H1 (cell line): ENCODE measurements at regions not wholly inside any gene's neighbourhood (a gene's known extent, or its start where the extent isn't known, plus 50 kb on each side); places are given as distances from the start of the nearest gene placed in this dataset.

ENCODE experiments used
- CTCF ChIA-PET: fragments of 300-600 bp; sonication (Branson Sonifier 250); formaldehyde crosslinking; loops from one replicate; lab custom pipeline; 2021; ENCODE audit not compliant: partially characterized antibody; lab: Charles Lee
- POLR2A ChIA-PET: fragments of 300-600 bp; sonication (Branson Sonifier 250); formaldehyde crosslinking; loops from one replicate; lab custom pipeline; 2021; ENCODE audit warnings: inconsistent platforms; ENCODE audit not compliant: partially characterized antibody; lab: Charles Lee
- DNase-seq, 2 experiments: peaks; one replicate each; pipeline versions ENCODE4 v3.0.0 to v3.0.0-alpha.2; 2010 to 2022; ENCODE audit warnings: low spot score in 2 of 2, low read depth in 1 of 2, mixed read lengths in 1 of 2
- FAIRE-seq: peaks from 2 replicates; lab custom pipeline; 2011; peaks lifted over from hg19 to GRCh38; lab: Jason Lieb, UNC
- H2AFZ ChIP-seq: 2 replicates; pipeline ENCODE4 v1.8.1; 2012; ENCODE audit warnings: low read length, inconsistent platforms
- H2AK5ac ChIP-seq: 2 replicates; pipeline ENCODE4 v1.6.1; 2013; ENCODE audit warnings: low read depth, low read length
- H2BK120ac ChIP-seq: replicated peaks from 2 replicates; pipeline ENCODE3; 2013; ENCODE audit warnings: low read depth, low read length, inconsistent platforms
- H2BK12ac ChIP-seq: 2 replicates; pipeline ENCODE4 v1.6.1; 2013; ENCODE audit warnings: low read depth, low read length
- H2BK15ac ChIP-seq: 2 replicates; pipeline ENCODE4 v1.6.1; 2013; ENCODE audit warnings: low read length
- H2BK20ac ChIP-seq: 2 replicates; pipeline ENCODE4 v1.6.1; 2013; ENCODE audit warnings: low read length
- H2BK5ac ChIP-seq: 2 replicates; pipeline ENCODE4 v1.6.1; 2013; ENCODE audit warnings: low read depth, low read length
- H3K14ac ChIP-seq: 2 replicates; pipeline ENCODE4 v1.6.1; 2013; ENCODE audit warnings: inconsistent platforms; ENCODE audit not compliant: insufficient read length
- H3K18ac ChIP-seq: 2 replicates; pipeline ENCODE4 v1.6.1; 2013; ENCODE audit warnings: low read length; ENCODE audit errors: extremely low read depth
- H3K23ac ChIP-seq: 2 replicates; pipeline ENCODE4 v1.6.1; 2013; ENCODE audit warnings: inconsistent platforms; ENCODE audit not compliant: insufficient read length
- H3K23me2 ChIP-seq: 2 replicates; pipeline ENCODE4 v1.6.1; 2013; ENCODE audit warnings: low read depth, low read length
- H3K27ac ChIP-seq: 2 replicates; pipeline ENCODE4 v1.6.1; 2011; ENCODE audit warnings: low read depth, low read length, inconsistent platforms
- H3K27me3 ChIP-seq, 4 experiments: replicated peaks in 1 of 4; 1 replicate in 1 of 4; 2 replicates in 3 of 4; pipeline versions ENCODE4 v1.6.1 to v1.8.1; 2011 to 2013; ENCODE audit warnings: low read length in 3 of 4, mild to moderate bottlenecking in 3 of 4, inconsistent platforms in 2 of 4, mixed read lengths in 2 of 4, moderate library complexity in 1 of 4; ENCODE audit not compliant: control insufficient read depth in 3 of 4, insufficient read depth in 3 of 4; ENCODE audit errors: extremely low read depth in 1 of 4
- H3K36me3 ChIP-seq, 4 experiments: 2 replicates each; pipeline versions ENCODE4 v1.6.1 to v1.8.1; 2011 to 2013; ENCODE audit warnings: mild to moderate bottlenecking in 4 of 4, low read length in 3 of 4, moderate library complexity in 2 of 4, control low read depth in 1 of 4, inconsistent platforms in 1 of 4; ENCODE audit not compliant: insufficient read depth in 4 of 4, control insufficient read depth in 2 of 4
- H3K4ac ChIP-seq: replicated peaks from 2 replicates; pipeline ENCODE3; 2013; ENCODE audit warnings: low read length, low read depth, mixed read lengths, inconsistent platforms; ENCODE audit not compliant: insufficient read length
- H3K4me1 ChIP-seq, 4 experiments: replicated peaks in 1 of 4; 1 replicate in 1 of 4; 2 replicates in 3 of 4; pipeline versions ENCODE4 v1.6.1 to v1.8.1; 2011 to 2013; ENCODE audit warnings: low read length in 3 of 4, inconsistent platforms in 2 of 4, mixed read lengths in 1 of 4; ENCODE audit not compliant: insufficient read depth in 4 of 4, control insufficient read depth in 3 of 4
- H3K4me2 ChIP-seq, 2 experiments: 2 replicates each; pipeline versions ENCODE4 v1.6.1 to v1.8.1; 2011 to 2013; ENCODE audit warnings: low read depth in 2 of 2, low read length in 2 of 2, control low read depth in 1 of 2, inconsistent platforms in 1 of 2, mild to moderate bottlenecking in 1 of 2; ENCODE audit not compliant: insufficient read depth in 1 of 2
- H3K4me3 ChIP-seq, 4 experiments: fragments of 200-600, 300-600 bp in 1 of 4; sonication (generic), shearing (Covaris generic), sonication (Bioruptor Twin) in 1 of 4; 2 replicates each; pipeline versions ENCODE4 v1.5.1 to v1.8.1; 2011 to 2016; ENCODE audit warnings: low read length in 4 of 4, low read depth in 3 of 4, control low read depth in 2 of 4, inconsistent platforms in 2 of 4, mild to moderate bottlenecking in 2 of 4, mixed read lengths in 1 of 4, moderate library complexity in 1 of 4; ENCODE audit not compliant: insufficient read depth in 2 of 4; ENCODE audit errors: extremely low read depth in 1 of 4
- H3K56ac ChIP-seq: replicated peaks from 2 replicates; pipeline ENCODE3; 2013; ENCODE audit warnings: low read depth, mild to moderate bottlenecking, mixed read lengths, low read length, inconsistent platforms; ENCODE audit not compliant: insufficient read length
- H3K79me1 ChIP-seq: 2 replicates; pipeline ENCODE4 v1.6.1; 2013; ENCODE audit warnings: low read depth, low read length, control low read depth
- H3K79me2 ChIP-seq, 2 experiments: 2 replicates each; pipeline versions ENCODE4 v1.6.1 to v1.8.1; 2012 to 2013; ENCODE audit warnings: low read length in 2 of 2, mild to moderate bottlenecking in 2 of 2, inconsistent platforms in 1 of 2; ENCODE audit not compliant: insufficient read depth in 2 of 2, control insufficient read depth in 1 of 2
- H3K9ac ChIP-seq, 4 experiments: replicated peaks in 1 of 4; 1 replicate in 1 of 4; 2 replicates in 3 of 4; pipeline versions ENCODE4 v1.6.1 to v1.8.1; 2011 to 2013; ENCODE audit warnings: low read depth in 3 of 4, low read length in 3 of 4, control low read depth in 2 of 4, mild to moderate bottlenecking in 2 of 4, moderate library complexity in 2 of 4, inconsistent platforms in 1 of 4; ENCODE audit errors: extremely low read depth in 1 of 4
- H3K9me3 ChIP-seq, 2 experiments: 2 replicates each; pipeline versions ENCODE4 v1.6.1 to v1.8.1; 2012 to 2013; ENCODE audit warnings: mild to moderate bottlenecking in 2 of 2, moderate library complexity in 2 of 2, control low read depth in 1 of 2, inconsistent platforms in 1 of 2, low read depth in 1 of 2, low read length in 1 of 2, mixed read lengths in 1 of 2; ENCODE audit not compliant: insufficient read depth in 2 of 2
- H4K20me1 ChIP-seq, 2 experiments: replicated peaks in 1 of 2; 2 replicates each; pipeline versions ENCODE3 to v1.8.1; 2011 to 2013; ENCODE audit warnings: inconsistent platforms in 2 of 2, low read length in 2 of 2, mild to moderate bottlenecking in 1 of 2; ENCODE audit not compliant: insufficient read depth in 2 of 2, control insufficient read depth in 1 of 2
- H4K5ac ChIP-seq: 2 replicates; pipeline ENCODE4 v1.6.1; 2013; ENCODE audit warnings: low read length, low read depth, mixed read lengths, inconsistent platforms; ENCODE audit not compliant: insufficient read length
- H4K8ac ChIP-seq: 2 replicates; pipeline ENCODE4 v1.8.0; 2013; ENCODE audit warnings: mild to moderate bottlenecking, moderate library complexity, low read length, inconsistent platforms; ENCODE audit not compliant: insufficient read depth; ENCODE audit errors: extremely low read depth
- H4K91ac ChIP-seq: replicated peaks from 2 replicates; pipeline ENCODE3; 2013; ENCODE audit warnings: low read length, mixed read lengths, inconsistent platforms; ENCODE audit not compliant: insufficient read length
- CEBPB ChIP-seq: IDR thresholded peaks from 2 replicates; pipeline ENCODE4 v1.6.1; 2012; ENCODE audit warnings: low read depth, low read length
- CHD1 ChIP-seq: IDR thresholded peaks from 2 replicates; pipeline ENCODE4 v1.6.1; 2012; ENCODE audit warnings: low read depth, low read length, improper control_type of control experiment
- CTCF ChIP-seq, 3 experiments: IDR thresholded peaks; 1 replicate in 2 of 3; 2 replicates in 1 of 3; pipeline versions ENCODE4 v1.5.1 to v1.6.1; 2011; ENCODE audit warnings: low read length in 3 of 3, mild to moderate bottlenecking in 3 of 3, inconsistent platforms in 2 of 3, low read depth in 1 of 3, moderate library complexity in 1 of 3; ENCODE audit not compliant: insufficient read depth in 1 of 3; ENCODE audit errors: control extremely low read depth in 1 of 3
- EP300 ChIP-seq, 2 experiments: IDR thresholded peaks; 1 replicate in 1 of 2; 2 replicates in 1 of 2; pipeline ENCODE4 v1.6.1; 2011 to 2012; ENCODE audit warnings: low read depth in 2 of 2, low read length in 2 of 2, mild to moderate bottlenecking in 2 of 2, borderline replicate concordance in 1 of 2, inconsistent platforms in 1 of 2, moderate library complexity in 1 of 2
- FOSL1 ChIP-seq: IDR thresholded peaks from 2 replicates; pipeline ENCODE4 v1.6.1; 2011; ENCODE audit warnings: mild to moderate bottlenecking, low read depth, low read length, moderate library complexity; ENCODE audit not compliant: insufficient read depth
- KDM4A ChIP-seq: IDR thresholded peaks from one replicate; pipeline ENCODE4 v1.7.1; 2012; ENCODE audit warnings: low read depth, mild to moderate bottlenecking, moderate library complexity, low read length, inconsistent platforms; ENCODE audit not compliant: severe bottlenecking
- MAFK ChIP-seq: IDR thresholded peaks from 2 replicates; pipeline ENCODE4 v1.6.1; 2012; ENCODE audit warnings: low read depth, mild to moderate bottlenecking, improper control_type of control experiment, low read length
- RFX5 ChIP-seq: IDR thresholded peaks from 2 replicates; pipeline ENCODE4 v1.6.1; 2011; ENCODE audit warnings: low read depth, low read length, improper control_type of control experiment, borderline replicate concordance
- RNF2 ChIP-seq: fragments of 200-900, 300-1000 bp; sonication (generic); IDR thresholded peaks from 2 replicates; pipeline ENCODE4 v1.7.1; 2016; ENCODE audit warnings: borderline replicate concordance, low read depth, mild to moderate bottlenecking, antibody characterized with exemption, low read length; ENCODE audit not compliant: poor library complexity, severe bottlenecking; ENCODE audit errors: missing control alignments
- TCF12 ChIP-seq: IDR thresholded peaks from 2 replicates; pipeline ENCODE4 v1.6.1; 2011; ENCODE audit warnings: low read depth, mild to moderate bottlenecking, low read length
- USF2 ChIP-seq: IDR thresholded peaks from 2 replicates; pipeline ENCODE4 v1.6.1; 2011; ENCODE audit warnings: low read length, improper control_type of control experiment
- WGBS, 2 experiments: shearing (Covaris generic) in 1 of 2; methylation state at CpG; one replicate each; pipeline versions ENCODE4 v1.1.6 to v1.1.7; 2013 to 2015; ENCODE audit warnings: low lambda C conversion rate in 2 of 2, mixed read lengths in 2 of 2, inconsistent platforms in 1 of 2, low coverage in 1 of 2, missing lambda C conversion rate in 1 of 2; ENCODE audit not compliant: insufficient replicate concordance in 2 of 2, insufficient coverage in 1 of 2, insufficient read length in 1 of 2; ENCODE audit errors: extremely low coverage in 1 of 2, missing lambda C conversion rate in 1 of 2; 5-methylcytosine and 5-hydroxymethylcytosine counted together

GRCh38 chr6:141657812-141658211, 474.9 kb upstream of the GJE1 start:
- Histone ChIP-seq H3K9ac (no peak overlapping the region), H4K5ac (no peak overlapping the region), H3K4me1 (no peaks in the 10 kb centered on the region), H3K36me3 (no peaks in the 10 kb centered on the region), H3K14ac (no peak overlapping the region), H2BK120ac (no peak overlapping the region), H2AK5ac (no peak overlapping the region), H3K79me1 (no peaks in the 10 kb centered on the region), H4K20me1 (no peaks in the 10 kb centered on the region), H3K4me3 (no peak overlapping the region), H2AFZ (no peak overlapping the region), H2BK5ac (no peak overlapping the region), H3K56ac (no peak overlapping the region), H3K27ac (no peak overlapping the region), H3K4me2 (no peak overlapping the region), H2BK20ac (no peak overlapping the region), H3K18ac (no peak overlapping the region), H3K27me3 (no peaks in the 10 kb centered on the region), H3K9me3 (no peaks in the 10 kb centered on the region), H3K23me2 (no peaks in the 10 kb centered on the region), H2BK15ac (no peak overlapping the region), H3K23ac (no peak overlapping the region), H4K91ac (no peak overlapping the region), H3K79me2 (no peaks in the 10 kb centered on the region), H3K4ac (no peak overlapping the region), H2BK12ac (no peak overlapping the region), H4K8ac (no peak overlapping the region)
- 95% methylated on average over 1 of the region's 1 CpG; no CpG with 5 or more reads in 1 of the 2 experiments for WGBS, 2 experiments
- ChIA-PET CTCF (no interaction called here), POLR2A (no interaction called here)
- FAIRE-seq (no peak), DNase-seq (no peak)
- no peak for TF ChIP-seq CHD1
- TF ChIP-seq RFX5, result no peak
- no peak for TF ChIP-seq FOSL1
- no peak for TF ChIP-seq EP300 (IDR thresholded peaks at IDR 0.05; ENCODE audit: borderline replicate concordance in 1 of 2, low read depth in 2 of 2, low read length in 2 of 2)
- no peak for TF ChIP-seq CEBPB
- no peak for TF ChIP-seq RNF2
- TF ChIP-seq CTCF (IDR thresholded peaks at IDR 0.05; ENCODE audit: control extremely low read depth in 1 of 3, insufficient read depth in 1 of 3, low read depth in 1 of 3, low read length in 3 of 3), result no peak
- no peak for TF ChIP-seq KDM4A
- no peak for TF ChIP-seq MAFK
- TF ChIP-seq USF2, result no peak
- TF ChIP-seq TCF12, result no peak
